KMS-11 (cell line): ENCODE measurements at regions not wholly inside any gene's neighbourhood (a gene's known extent, or its start where the extent isn't known, plus 50 kb on each side); places are given as distances from the start of the nearest gene placed in this dataset.

Experiments used
- H2AFZ ChIP-seq: fragments of 200-600 bp; sonication (generic); 2 replicates; pipeline ENCODE4 v1.6.1; 2016; ENCODE audit warnings: antibody characterized with exemption, mixed run types, low read depth
- H3K27ac ChIP-seq: fragments of 200-600 bp; sonication (generic); 2 replicates; pipeline ENCODE4 v1.6.1; 2016; ENCODE audit warnings: mild to moderate bottlenecking, mixed run types
- H3K27me3 ChIP-seq: fragments of 200-600 bp; sonication (generic); 2 replicates; pipeline ENCODE4 v1.6.1; 2017; ENCODE audit warnings: mild to moderate bottlenecking, low read depth, mixed run types, moderate library complexity; ENCODE audit not compliant: insufficient read depth
- H3K36me3 ChIP-seq: fragments of 200-600 bp; sonication (generic); 2 replicates; pipeline ENCODE4 v1.6.1; 2017; ENCODE audit warnings: mild to moderate bottlenecking, mixed run types; ENCODE audit not compliant: insufficient read depth
- H3K4me1 ChIP-seq: fragments of 200-600 bp; sonication (generic); 2 replicates; pipeline ENCODE4 v1.6.1; 2016; ENCODE audit warnings: mild to moderate bottlenecking, low read depth, mixed run types; ENCODE audit not compliant: poor library complexity, severe bottlenecking
- H3K4me2 ChIP-seq: fragments of 200-600 bp; sonication (generic); 2 replicates; pipeline ENCODE4 v1.7.0; 2016; ENCODE audit warnings: mild to moderate bottlenecking, mixed run types
- H3K4me3 ChIP-seq: fragments of 200-600 bp; sonication (generic); IDR thresholded peaks from 2 replicates; pipeline ENCODE4 v1.6.1; 2017; ENCODE audit warnings: low read depth, low read length, mixed read lengths; ENCODE audit not compliant: insufficient read depth
- H3K79me2 ChIP-seq: fragments of 200-600 bp; sonication (generic); 2 replicates; pipeline ENCODE4 v1.6.1; 2016; ENCODE audit warnings: low read depth, mixed run types; ENCODE audit not compliant: insufficient read depth
- H3K9ac ChIP-seq: fragments of 200-600 bp; sonication (generic); 2 replicates; pipeline ENCODE4 v1.6.1; 2016; ENCODE audit warnings: mild to moderate bottlenecking, mixed run types
- H4K20me1 ChIP-seq: fragments of 200-600 bp; sonication (generic); 2 replicates; pipeline ENCODE4 v1.6.1; 2016; ENCODE audit warnings: mild to moderate bottlenecking, mixed run types; ENCODE audit not compliant: insufficient read depth
- CTCF ChIP-seq: fragments of 200-600 bp; sonication (generic); conservative IDR thresholded peaks from 2 replicates; pipeline ENCODE4 v1.6.1; 2017; ENCODE audit warnings: low read depth, mild to moderate bottlenecking, antibody characterized with exemption, low read length, moderate library complexity, mixed read lengths

DNA sequence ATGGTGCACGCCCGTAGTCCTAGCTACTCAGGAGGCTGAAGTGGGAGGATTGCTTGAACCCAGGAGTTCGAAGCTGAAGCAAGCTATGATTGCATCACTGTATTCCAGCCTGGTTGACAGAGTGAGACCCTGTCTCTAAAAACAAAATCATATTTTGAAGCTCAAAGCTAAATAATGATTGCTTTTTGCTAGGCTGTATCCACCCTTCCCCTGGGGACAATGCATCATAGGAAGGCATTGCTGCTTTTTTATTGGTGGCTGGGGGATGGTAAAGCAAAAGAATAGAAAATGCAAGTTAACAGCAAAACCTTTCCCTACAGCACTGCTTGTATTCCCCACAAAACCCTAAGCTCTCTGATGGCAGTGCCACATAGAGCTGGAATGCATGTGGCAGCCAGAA is 107.5 kb upstream of the WAC start:
- no peak overlapping the region for H3K4me2 ChIP-seq
- no peak for TF ChIP-seq CTCF
- H3K9ac ChIP-seq, result no peak overlapping the region
- no peak overlapping the region for H3K4me3 ChIP-seq
- no peaks in the 10 kb centered on the region for H3K4me1 ChIP-seq
- H2AFZ ChIP-seq, result no peak overlapping the region
- no peaks in the 10 kb centered on the region for H3K36me3 ChIP-seq
- no peaks in the 10 kb centered on the region for H3K79me2 ChIP-seq
- H4K20me1 ChIP-seq, result no peaks in the 10 kb centered on the region
- no peak overlapping the region for H3K27ac ChIP-seq
- H3K27me3 ChIP-seq, result no peaks in the 10 kb centered on the region

DNA sequence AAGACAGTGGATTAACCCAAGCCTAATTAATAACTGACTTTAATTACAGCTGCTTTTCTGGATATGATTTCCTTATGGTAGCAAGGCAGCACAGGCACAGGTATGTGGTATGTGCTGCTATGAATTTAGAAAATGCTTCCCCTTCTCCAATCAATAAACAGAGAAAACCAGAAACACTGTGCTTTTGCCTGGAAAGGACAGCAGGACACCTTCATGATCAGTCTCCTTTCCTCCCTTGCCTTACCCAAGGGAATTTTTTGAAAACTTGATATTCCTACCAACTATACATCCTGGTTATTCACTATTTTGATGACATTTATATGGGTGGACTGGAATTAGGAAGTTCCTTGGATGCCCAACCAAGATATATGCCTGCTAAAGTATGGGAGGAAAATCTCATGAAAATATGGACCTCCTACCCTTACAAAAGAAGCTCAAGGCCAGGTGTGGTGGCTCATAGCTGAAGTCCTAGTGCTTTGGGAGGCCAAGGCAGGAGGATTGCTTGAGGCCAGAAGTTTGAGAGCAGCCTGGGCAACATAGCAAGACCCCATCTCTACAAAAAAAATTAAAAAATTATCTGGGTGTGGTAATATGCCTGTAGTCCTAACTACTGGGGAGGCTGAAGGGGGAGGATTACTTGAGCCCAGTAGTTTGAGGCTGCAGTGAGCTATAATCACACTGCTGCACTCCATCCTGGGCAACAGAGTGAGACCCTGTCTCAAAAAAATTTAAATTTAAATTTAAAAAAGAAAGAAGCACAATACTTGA is 106.3 kb upstream of the WAC start:
- H3K4me1 ChIP-seq, result no peaks in the 10 kb centered on the region
- no peaks in the 10 kb centered on the region for H3K79me2 ChIP-seq
- H3K36me3 ChIP-seq, result no peaks in the 10 kb centered on the region
- TF ChIP-seq CTCF, result no peak
- H3K27ac ChIP-seq, result no peak overlapping the region
- no peak overlapping the region for H3K4me2 ChIP-seq
- no peaks in the 10 kb centered on the region for H4K20me1 ChIP-seq
- H3K4me3 ChIP-seq, result no peak overlapping the region
- no peak overlapping the region for H3K9ac ChIP-seq
- H2AFZ ChIP-seq, result no peak overlapping the region
- H3K27me3 ChIP-seq, result no peaks in the 10 kb centered on the region

DNA sequence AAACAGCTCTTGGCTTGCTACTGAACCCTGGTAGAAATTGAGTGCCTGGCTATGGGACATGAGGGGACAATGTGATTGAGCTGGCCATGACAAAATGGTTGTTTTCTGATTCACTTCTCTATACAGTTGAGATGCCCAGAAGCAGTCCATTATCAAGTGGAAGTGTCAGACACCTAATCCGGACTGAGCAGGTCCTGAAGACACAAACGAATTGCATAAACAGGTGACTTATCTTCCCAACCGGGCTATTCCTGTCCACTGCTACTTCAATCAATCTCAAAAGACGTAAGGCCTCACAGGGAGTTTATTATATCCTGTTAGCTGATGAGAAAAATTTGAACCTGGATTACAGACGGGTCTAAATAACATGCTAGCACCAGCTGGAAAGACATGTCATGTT is 105.5 kb upstream of the WAC start:
- Histone ChIP-seq H3K9ac (no peak overlapping the region), H3K36me3 (no peaks in the 10 kb centered on the region), H3K79me2 (no peaks in the 10 kb centered on the region), H3K4me2 (no peak overlapping the region), H3K4me1 (peaks cover 4% of the 10 kb centered on the region), H3K27ac (no peak overlapping the region), H3K27me3 (no peaks in the 10 kb centered on the region), H4K20me1 (no peaks in the 10 kb centered on the region), H3K4me3 (no peak overlapping the region), H2AFZ (no peak overlapping the region)
- no peak for TF ChIP-seq CTCF

GRCh38 chr10:28429045-28429444 is 103.9 kb upstream of the WAC start:
- no peak overlapping the region for H3K4me2 ChIP-seq
- no peaks in the 10 kb centered on the region for H3K36me3 ChIP-seq
- H3K27ac ChIP-seq, result no peak overlapping the region
- H3K4me1 ChIP-seq, result peaks cover 5% of the 10 kb centered on the region
- H2AFZ ChIP-seq, result no peak overlapping the region
- no peaks in the 10 kb centered on the region for H3K79me2 ChIP-seq
- no peak overlapping the region for H3K4me3 ChIP-seq
- H3K27me3 ChIP-seq, result no peaks in the 10 kb centered on the region
- H4K20me1 ChIP-seq, result no peaks in the 10 kb centered on the region
- no peak overlapping the region for H3K9ac ChIP-seq
- TF ChIP-seq CTCF, result no peak
